ENCODE measurements at regions not wholly inside any gene's neighbourhood (a gene's known extent, or its start where the extent isn't known, plus 50 kb on each side); places are given as distances from the start of the nearest gene placed in this dataset.

GRCh38 chr3:190252080-190252479 is 70.2 kb downstream of the CLDN1 start:
- no peak for DNase-seq

GRCh38 chr3:190249414-190249813 is 72.8 kb downstream of the CLDN1 start:
- no peak for DNase-seq

DNA sequence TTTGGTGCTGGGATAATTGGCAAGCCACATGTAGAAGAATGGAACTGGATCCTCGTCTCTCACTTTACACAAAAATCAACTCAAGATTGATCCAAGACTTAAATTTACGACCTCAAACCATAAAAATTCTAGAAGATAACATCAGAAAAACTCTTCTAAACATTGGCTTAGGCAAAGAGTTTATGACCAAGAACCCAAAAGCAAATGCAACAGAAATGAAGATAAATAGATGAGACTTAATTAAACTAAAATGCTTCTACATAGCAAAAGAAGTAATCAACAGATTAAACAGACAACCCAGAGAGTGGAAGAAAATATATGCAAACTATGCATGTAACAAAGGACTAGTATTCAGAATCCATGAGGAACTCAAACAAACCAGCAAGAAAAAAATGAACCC is 80.1 kb downstream of the CLDN1 start:
- DNase-seq: no peak

GRCh38 chr3:190239325-190239724 is 82.9 kb downstream of the CLDN1 start:
- DNase-seq: no peak

DNA sequence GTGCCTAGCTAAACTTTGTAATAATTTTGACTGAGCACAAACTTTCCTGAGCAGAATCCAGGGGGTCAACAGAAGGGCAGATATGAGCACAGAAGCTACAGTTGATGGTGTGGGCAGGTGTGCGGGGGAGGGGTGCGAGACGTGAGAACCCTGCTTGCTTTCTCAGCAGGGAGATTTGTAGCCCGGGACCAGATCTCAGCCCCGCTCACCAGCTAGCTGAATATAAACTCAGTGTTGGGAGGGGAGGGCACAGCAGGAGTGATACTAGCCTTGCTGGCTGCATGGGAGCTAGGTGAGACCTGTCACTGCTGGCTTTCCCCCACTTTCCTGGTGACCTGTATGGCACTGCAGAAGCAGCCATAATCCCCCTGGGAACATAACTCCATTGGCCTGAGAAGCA is 83.4 kb downstream of the CLDN1 start:
- DNase-seq: no peak

GRCh38 chr3:190234621-190235020 is 87.6 kb downstream of the CLDN1 start:
- no peak for DNase-seq

DNA sequence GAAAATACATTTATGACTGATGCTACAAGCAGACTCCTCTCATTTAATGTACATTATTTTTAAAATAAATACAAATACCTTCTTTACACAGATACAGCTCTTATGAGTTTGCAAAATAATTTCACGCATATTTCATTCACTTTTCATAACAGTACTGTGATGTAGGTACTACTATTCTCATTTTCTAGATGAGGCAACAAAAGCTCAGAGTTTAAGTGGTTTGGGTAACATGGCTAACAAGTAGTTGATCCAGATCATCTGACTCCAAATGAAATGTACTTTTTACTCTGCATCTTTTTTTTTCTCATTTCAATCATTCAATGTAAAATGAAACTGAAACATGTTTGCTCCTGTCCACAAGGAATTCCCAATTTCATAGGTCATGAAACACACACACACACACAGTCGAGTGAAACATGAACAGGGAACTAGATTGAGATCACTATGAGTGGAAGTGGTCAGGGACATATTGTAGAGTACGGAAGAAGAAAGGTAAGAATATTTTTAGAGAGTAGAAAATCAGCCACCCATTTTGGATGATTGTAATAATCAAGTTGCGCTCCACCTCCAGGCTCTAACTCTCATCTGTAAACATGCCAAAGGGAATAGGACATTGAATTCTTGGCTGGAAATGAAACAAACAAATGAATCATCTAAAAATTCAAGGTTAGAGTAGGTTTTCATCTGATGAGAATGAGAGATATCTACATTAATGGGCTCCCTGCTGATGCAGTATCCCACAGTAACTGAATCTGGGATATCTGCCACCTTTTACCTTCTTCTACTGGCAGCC is 92.4 kb downstream of the CLDN1 start:
- DNase-seq: no peak

- DNase-seq: no peak
These were observed 95.2 kb downstream of the CLDN1 start for GRCh38 chr3:190227064-190227463.

- DNase-seq: no peak
These were observed 97.2 kb downstream of the CLDN1 start for GRCh38 chr3:190224863-190225692.

GRCh38 chr3:190224456-190224855 is 97.8 kb downstream of the CLDN1 start:
- no peak for DNase-seq

- no peak for DNase-seq
These were observed 99.3 kb downstream of the CLDN1 start for GRCh38 chr3:190222916-190223315.

- DNase-seq: no peak
These were observed 99.9 kb downstream of the CLDN1 start for GRCh38 chr3:190222360-190222759.

- no peak for DNase-seq
These were observed 99.7 kb upstream of the P3H2 start for GRCh38 chr3:190220362-190220761.

- DNase-seq: no peak
These were observed 96.4 kb upstream of the P3H2 start for GRCh38 chr3:190217081-190217480.

DNA sequence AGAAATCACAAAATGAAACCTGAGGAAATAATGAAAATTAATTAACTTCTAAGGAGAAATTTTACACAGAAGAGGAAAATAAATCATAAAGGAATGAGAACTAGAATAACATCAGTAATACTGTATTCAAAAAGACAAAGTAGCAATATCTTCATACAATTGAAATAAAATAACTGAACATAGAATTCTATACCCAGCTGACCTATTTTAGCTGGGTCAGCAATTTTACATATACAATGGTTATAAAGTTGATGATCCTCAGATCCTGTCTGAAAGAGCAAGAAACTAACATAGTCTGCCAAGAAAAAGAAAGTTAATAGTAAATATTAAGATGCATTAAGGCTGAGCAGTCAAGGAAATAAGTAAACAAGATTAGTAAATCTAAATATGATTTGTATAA is 93.0 kb upstream of the P3H2 start:
- DNase-seq: no peak

DNA sequence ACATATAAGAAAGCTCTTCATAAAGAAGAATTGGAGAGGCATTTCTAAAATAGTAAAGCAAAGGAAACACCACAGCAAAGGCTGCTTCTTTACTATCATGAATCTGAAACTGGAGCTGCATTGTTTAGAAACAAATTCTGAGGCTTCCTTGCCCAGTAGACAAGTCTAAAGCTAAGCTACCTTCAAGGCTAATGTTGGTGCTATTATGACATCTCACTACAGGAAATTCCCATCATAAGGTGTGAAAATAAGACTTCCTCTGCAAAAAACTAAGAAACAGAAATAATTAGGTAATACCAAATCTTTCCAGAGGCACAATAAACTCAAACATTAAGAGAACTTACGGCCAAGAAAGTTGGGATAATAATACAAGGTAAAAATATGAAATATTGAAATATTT is 89.9 kb upstream of the P3H2 start:
- no peak for DNase-seq

DNA sequence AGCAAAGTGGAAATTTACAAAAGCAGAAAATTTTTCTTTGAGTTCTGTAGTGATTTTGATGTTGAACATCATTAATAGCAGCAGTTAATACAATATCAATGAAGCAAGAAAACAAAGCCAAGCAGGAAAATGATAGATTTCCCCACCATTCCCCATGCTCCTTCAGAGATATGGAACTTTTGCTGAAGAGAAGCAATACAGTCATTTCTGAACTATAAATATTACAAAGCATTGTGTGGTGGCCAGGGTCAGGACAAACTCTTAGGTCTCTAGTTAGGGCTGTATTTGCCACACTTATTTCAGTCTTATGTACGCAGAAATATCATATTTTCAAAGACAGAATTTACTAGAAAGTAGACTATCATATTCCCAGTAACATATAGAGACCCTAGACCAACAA is 88.8 kb upstream of the P3H2 start:
- no peak for DNase-seq

DNA sequence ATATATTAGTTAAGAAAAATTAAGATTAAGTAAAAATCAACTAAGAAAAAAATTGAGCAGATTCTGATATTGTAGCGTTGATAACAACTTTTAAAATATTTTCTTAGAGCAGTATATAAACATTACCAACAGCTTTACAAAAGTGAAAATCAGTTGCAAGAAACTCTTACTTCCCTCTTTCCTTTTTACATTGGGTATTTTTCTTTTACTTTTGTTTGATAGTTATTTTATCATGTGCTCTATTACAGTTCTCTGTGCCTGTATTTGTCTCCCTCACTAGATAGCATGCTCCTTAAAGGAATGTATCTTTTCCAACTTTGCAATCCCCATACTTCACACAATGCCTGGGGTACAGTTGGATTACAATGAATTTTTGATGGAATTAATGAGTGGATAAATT is 87.5 kb upstream of the P3H2 start:
- no peak for DNase-seq

DNA sequence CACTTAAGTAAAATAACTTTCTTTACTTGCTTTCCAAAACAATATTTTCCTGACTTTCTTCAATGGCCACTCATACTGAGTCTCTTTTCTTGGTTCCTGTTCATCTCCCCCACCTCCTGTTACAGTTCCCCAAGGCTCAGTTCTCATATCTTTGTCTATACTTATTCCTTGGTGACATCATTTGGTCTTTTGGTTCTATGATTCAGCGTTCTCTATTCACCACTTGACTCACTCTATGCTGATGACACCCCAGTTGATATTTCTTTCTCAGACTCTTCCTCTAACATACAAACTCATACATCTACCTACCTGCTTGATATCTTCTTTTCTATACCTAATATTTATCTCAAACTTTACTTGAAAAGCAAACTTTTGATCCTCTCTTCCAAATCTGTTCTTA is 85.0 kb upstream of the P3H2 start:
- DNase-seq: no peak

- no peak for DNase-seq
These were observed 83.5 kb upstream of the P3H2 start for GRCh38 chr3:190204200-190204599.

- DNase-seq: no peak
These were observed 76.7 kb upstream of the P3H2 start for GRCh38 chr3:190197346-190197763.

DNA sequence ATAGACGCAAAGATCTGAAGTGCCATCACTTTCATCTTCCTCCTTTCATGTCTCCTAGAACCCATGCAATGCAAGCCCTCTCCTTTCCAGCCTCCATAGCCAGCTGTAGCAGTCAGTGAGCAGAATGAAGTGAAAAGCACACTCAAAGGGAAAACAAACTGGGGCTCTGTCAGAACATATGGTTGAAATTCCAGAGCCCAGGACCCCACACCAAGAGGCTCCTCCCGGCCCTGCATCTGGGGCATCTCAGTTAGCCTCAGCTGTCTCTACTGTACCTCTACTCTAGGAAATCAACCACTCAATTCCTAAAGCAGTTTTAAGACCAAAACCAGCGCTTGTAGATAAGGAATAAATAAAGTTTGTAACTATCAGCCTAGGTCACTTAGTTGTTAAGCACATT is 73.8 kb upstream of the P3H2 start:
- no peak for DNase-seq

DNA sequence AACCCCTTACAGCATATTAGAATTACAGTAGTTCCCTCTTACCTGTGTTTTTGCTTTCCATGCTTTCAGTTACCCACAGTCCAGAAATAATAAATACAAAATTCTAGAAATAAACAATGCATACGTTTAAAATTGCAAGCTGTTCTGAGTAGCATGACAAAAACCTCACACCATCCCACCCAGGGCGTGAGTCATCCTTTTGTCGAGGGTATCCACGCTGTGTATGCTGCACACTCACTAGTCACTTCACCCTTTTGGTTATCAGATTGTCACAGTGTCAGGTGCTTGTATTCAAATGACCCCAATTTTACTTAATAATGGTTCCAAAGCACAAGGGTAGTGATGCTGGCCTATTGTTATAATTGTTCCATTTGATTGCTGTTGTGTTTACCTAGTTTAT is 72.5 kb upstream of the P3H2 start:
- peak; percentile 35 for DNase-seq

DNA sequence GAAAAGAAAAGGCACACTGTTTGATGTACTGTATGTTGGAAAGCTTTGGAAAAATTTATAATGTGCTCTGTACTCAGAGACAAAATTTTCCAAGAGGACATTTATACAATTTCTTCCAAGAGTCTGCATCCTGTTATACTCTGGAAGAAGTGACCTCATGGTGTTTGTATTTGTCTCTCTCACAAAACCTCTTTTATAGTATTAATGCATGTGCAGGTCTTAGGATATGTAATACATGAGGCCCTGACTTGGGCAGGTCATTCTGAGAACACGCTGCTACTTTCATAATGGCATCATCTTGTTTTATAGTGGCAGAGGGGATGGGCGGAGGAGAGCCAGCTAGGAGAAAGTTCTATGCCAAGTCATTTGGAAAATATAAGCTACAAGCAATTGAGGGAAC is 72.0 kb upstream of the P3H2 start:
- no peak for DNase-seq

Data from stimulated activated CD8-positive, alpha-beta memory T cell treated with anti-CD3 and anti-CD28 coated beads, Interleukin-4, amount 100 ng/mL, for 48 hours (primary cell).